SU-DHL-6 (cell line): ENCODE measurements at regions not wholly inside any gene's neighbourhood (a gene's known extent, or its start where the extent isn't known, plus 50 kb on each side); places are given as distances from the start of the nearest gene placed in this dataset.

Experiments used
- H2AFZ ChIP-seq: fragments of 200-600 bp; sonication (generic); 2 replicates; pipeline ENCODE4 v1.6.1; 2014; ENCODE audit warnings: low read depth, mild to moderate bottlenecking, moderate library complexity, mixed read lengths, antibody characterized with exemption, low read length; ENCODE audit not compliant: severe bottlenecking
- H3F3A ChIP-seq: fragments of 200-600 bp; shearing (Covaris generic); 2 replicates; pipeline ENCODE4 v1.6.0; 2016; ENCODE audit warnings: antibody characterized with exemption, mild to moderate bottlenecking; ENCODE audit not compliant: insufficient read depth
- H3K27ac ChIP-seq: fragments of 200-600 bp; sonication (generic); 2 replicates; pipeline ENCODE4 v1.5.1; 2016; ENCODE audit warnings: low read depth, mild to moderate bottlenecking, low read length, moderate library complexity, mixed read lengths
- H3K27me3 ChIP-seq: fragments of 200-600 bp; sonication (generic), shearing (Covaris generic); 2 replicates; pipeline ENCODE4 v1.6.0; 2014; ENCODE audit warnings: mild to moderate bottlenecking, low read length
- H3K36me3 ChIP-seq: fragments of 200-600 bp; sonication (generic); 2 replicates; pipeline ENCODE4 v1.6.1; 2014; ENCODE audit warnings: mild to moderate bottlenecking, low read length, mixed read lengths
- H3K4me2 ChIP-seq: fragments of 300-600, 200-600 bp; shearing (Covaris generic), sonication (generic); 2 replicates; pipeline ENCODE4 v1.6.0; 2014; ENCODE audit warnings: low read length, low read depth, mild to moderate bottlenecking; ENCODE audit not compliant: poor library complexity, severe bottlenecking
- H3K4me3 ChIP-seq: fragments of 200-600 bp; sonication (generic); 2 replicates; pipeline ENCODE4 v1.5.1; 2014; ENCODE audit warnings: antibody characterized with exemption, low read length, mild to moderate bottlenecking, mixed read lengths; ENCODE audit not compliant: insufficient read depth, poor library complexity, severe bottlenecking
- H3K79me2 ChIP-seq: fragments of 200-600 bp; sonication (generic); 2 replicates; pipeline ENCODE4 v1.6.1; 2014; ENCODE audit warnings: mild to moderate bottlenecking, low read length, moderate library complexity; ENCODE audit not compliant: insufficient read depth
- H3K9ac ChIP-seq: fragments of 200-600 bp; sonication (generic); 2 replicates; pipeline ENCODE4 v1.7.0; 2014; ENCODE audit warnings: mild to moderate bottlenecking, low read length
- H3K9me2 ChIP-seq: fragments of 200-600 bp; sonication (generic); replicated peaks from 2 replicates; pipeline ENCODE4 v1.6.1; 2014; ENCODE audit warnings: low read length; ENCODE audit not compliant: insufficient read depth
- H3K9me3 ChIP-seq: fragments of 200-600 bp; sonication (generic); 2 replicates; pipeline ENCODE4 v1.6.1; 2014; ENCODE audit warnings: low read length, mixed read lengths; ENCODE audit not compliant: insufficient read depth
- H4K20me1 ChIP-seq: fragments of 200-600 bp; sonication (generic); 2 replicates; pipeline ENCODE4 v1.6.1; 2014; ENCODE audit warnings: low read depth, mild to moderate bottlenecking, antibody characterized with exemption, low read length, moderate library complexity, mixed read lengths
- EZH2phosphoT487 ChIP-seq: fragments of 200-600 bp; sonication (generic), shearing (Covaris generic); conservative IDR thresholded peaks from 2 replicates; pipeline ENCODE4 v1.6.1; 2018; ENCODE audit warnings: mild to moderate bottlenecking, antibody characterized with exemption, low read length, moderate library complexity, mixed read lengths
- TF ChIP-seq, protein P1 (sequence below): fragments of 200-600 bp; sonication (generic); IDR thresholded peaks from one replicate; pipeline ENCODE4 v1.5.1; 2017; ENCODE audit warnings: antibody characterized with exemption, mild to moderate bottlenecking, low read length, moderate library complexity; ENCODE audit not compliant: insufficient read depth, poor library complexity, severe bottlenecking

DNA sequence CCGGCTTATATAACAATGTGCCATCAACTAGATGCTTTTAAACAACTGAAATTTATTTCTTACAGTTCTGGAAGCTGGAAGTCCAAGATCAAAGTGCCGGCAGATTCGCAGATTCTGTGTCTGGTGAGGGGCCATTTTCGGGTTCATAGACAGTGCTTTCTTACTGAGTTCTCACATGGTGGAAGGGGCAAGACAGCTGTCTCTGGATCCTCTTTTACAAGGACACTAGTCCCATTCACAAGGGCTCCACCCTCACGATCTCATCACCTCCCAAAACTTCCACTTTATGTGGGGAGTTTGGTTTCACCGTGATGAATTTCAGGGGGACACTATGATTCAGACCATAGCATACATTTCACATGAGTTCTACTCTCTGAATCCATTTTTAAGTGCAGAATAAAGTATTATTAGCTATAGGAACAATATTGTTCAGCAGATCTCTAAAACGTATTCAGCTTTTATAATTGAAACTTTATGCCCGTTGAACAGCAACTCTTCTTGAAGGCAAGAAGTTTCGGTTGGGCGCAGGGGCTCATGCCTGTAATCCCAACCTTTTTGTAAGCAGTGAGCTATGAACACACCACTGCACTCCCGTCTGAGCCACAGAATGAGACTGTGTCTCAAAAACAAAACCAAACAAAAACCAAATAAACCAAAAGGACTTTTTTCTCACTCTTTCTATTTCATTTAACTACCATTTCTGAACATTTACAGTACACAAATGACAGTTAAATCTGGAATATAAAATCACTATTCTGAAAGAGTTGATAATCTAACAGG is 502.8 kb downstream of the CMPK2 start:
- Histone ChIP-seq H3K9me2 (no peaks in the 10 kb centered on the region), H3K4me3 (no peak overlapping the region), H3K36me3 (no peaks in the 10 kb centered on the region), H3K27me3 (no peaks in the 10 kb centered on the region), H3F3A (no peaks in the 10 kb centered on the region), H3K4me2 (no peak overlapping the region), H3K79me2 (no peaks in the 10 kb centered on the region), H3K9me3 (no peaks in the 10 kb centered on the region), H4K20me1 (no peaks in the 10 kb centered on the region), H3K9ac (no peak overlapping the region), H2AFZ (no peak overlapping the region), H3K27ac (no peak overlapping the region)
- TF ChIP-seq, protein P1, sequence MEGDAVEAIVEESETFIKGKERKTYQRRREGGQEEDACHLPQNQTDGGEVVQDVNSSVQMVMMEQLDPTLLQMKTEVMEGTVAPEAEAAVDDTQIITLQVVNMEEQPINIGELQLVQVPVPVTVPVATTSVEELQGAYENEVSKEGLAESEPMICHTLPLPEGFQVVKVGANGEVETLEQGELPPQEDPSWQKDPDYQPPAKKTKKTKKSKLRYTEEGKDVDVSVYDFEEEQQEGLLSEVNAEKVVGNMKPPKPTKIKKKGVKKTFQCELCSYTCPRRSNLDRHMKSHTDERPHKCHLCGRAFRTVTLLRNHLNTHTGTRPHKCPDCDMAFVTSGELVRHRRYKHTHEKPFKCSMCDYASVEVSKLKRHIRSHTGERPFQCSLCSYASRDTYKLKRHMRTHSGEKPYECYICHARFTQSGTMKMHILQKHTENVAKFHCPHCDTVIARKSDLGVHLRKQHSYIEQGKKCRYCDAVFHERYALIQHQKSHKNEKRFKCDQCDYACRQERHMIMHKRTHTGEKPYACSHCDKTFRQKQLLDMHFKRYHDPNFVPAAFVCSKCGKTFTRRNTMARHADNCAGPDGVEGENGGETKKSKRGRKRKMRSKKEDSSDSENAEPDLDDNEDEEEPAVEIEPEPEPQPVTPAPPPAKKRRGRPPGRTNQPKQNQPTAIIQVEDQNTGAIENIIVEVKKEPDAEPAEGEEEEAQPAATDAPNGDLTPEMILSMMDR, result no peak
- TF ChIP-seq EZH2phosphoT487, result no peak

DNA sequence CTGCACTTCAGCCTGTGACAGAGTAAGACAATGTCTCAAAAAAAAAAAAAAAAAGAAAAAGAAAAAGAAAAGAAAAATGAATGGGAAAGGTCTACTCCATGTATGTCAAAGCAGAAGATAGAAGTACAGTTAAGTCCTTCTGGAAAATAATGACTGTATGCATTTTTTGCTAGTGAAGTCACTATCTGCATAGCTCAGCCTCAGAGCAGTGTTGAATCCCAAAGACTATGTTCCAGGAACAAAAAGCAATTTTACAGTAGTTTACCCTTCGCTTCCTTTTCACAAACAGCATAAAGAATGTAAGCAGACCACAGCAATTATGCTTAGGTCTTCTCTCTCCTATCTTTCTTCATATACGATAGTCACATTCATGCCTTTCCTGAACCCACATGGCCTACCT is 497.4 kb downstream of the CMPK2 start:
- TF ChIP-seq, protein P1, result no peak
- TF ChIP-seq EZH2phosphoT487, result no peak
- no peaks in the 10 kb centered on the region for H4K20me1 ChIP-seq
- no peaks in the 10 kb centered on the region for H3K36me3 ChIP-seq
- no peaks in the 10 kb centered on the region for H3K9me2 ChIP-seq
- no peaks in the 10 kb centered on the region for H3K9me3 ChIP-seq
- no peaks in the 10 kb centered on the region for H3F3A ChIP-seq
- H3K27me3 ChIP-seq, result no peaks in the 10 kb centered on the region
- no peak overlapping the region for H3K27ac ChIP-seq
- H3K79me2 ChIP-seq, result no peaks in the 10 kb centered on the region
- no peak overlapping the region for H3K4me3 ChIP-seq
- no peak overlapping the region for H2AFZ ChIP-seq
- no peak overlapping the region for H3K9ac ChIP-seq
- no peak overlapping the region for H3K4me2 ChIP-seq

- no peak overlapping the region for H3K4me2 ChIP-seq
- no peak overlapping the region for H2AFZ ChIP-seq
- H4K20me1 ChIP-seq, result no peaks in the 10 kb centered on the region
- no peak overlapping the region for H3K4me3 ChIP-seq
- no peak overlapping the region for H3K9ac ChIP-seq
- no peaks in the 10 kb centered on the region for H3K36me3 ChIP-seq
- H3K9me3 ChIP-seq, result no peaks in the 10 kb centered on the region
- H3F3A ChIP-seq, result no peaks in the 10 kb centered on the region
- TF ChIP-seq, protein P1, result no peak
- no peak for TF ChIP-seq EZH2phosphoT487
- no peaks in the 10 kb centered on the region for H3K27me3 ChIP-seq
- no peak overlapping the region for H3K27ac ChIP-seq
- no peaks in the 10 kb centered on the region for H3K9me2 ChIP-seq
- H3K79me2 ChIP-seq, result no peaks in the 10 kb centered on the region
These were observed 496.4 kb downstream of the CMPK2 start for GRCh38 chr2:6369266-6369665.
